ACC112 (cell line): ENCODE measurements at regions not wholly inside any gene's neighbourhood (a gene's known extent, or its start where the extent isn't known, plus 50 kb on each side); places are given as distances from the start of the nearest gene placed in this dataset.
"Not testable (repeated sequence)": the region's sequence is repeated elsewhere in the genome, so short reads cannot be mapped to it uniquely, and the experiment has no call there.

Source experiments
- H2AFZ ChIP-seq: fragments of 200-600 bp; sonication (generic); one replicate; pipeline ENCODE4 v1.6.0; 2017; ENCODE audit warnings: antibody characterized with exemption, low read length; ENCODE audit not compliant: unreplicated experiment
- H3K27ac ChIP-seq: fragments of 200-600 bp; sonication (generic); 2 replicates; pipeline ENCODE4 v1.5.1; 2014; ENCODE audit warnings: low read depth, mild to moderate bottlenecking, antibody characterized with exemption, low read length, moderate library complexity
- H3K27me3 ChIP-seq: fragments of 200-600 bp; sonication (generic); 2 replicates; pipeline ENCODE4 v1.6.1; 2014; ENCODE audit warnings: mild to moderate bottlenecking, antibody characterized with exemption, low read length, moderate library complexity, mixed read lengths; ENCODE audit not compliant: insufficient read depth
- H3K36me3 ChIP-seq: fragments of 200-600 bp; sonication (generic); 2 replicates; pipeline ENCODE4 v1.6.1; 2016; ENCODE audit warnings: mild to moderate bottlenecking, antibody characterized with exemption, low read length, moderate library complexity, mixed read lengths; ENCODE audit not compliant: insufficient read depth
- H3K4me1 ChIP-seq: fragments of 200-600 bp; sonication (generic); one replicate; pipeline ENCODE4 v1.6.1; 2016; ENCODE audit warnings: low read length, mixed read lengths; ENCODE audit not compliant: insufficient read depth, unreplicated experiment, control insufficient read depth
- H3K4me3 ChIP-seq: fragments of 200-600 bp; sonication (generic); 2 replicates; pipeline ENCODE4 v1.5.1; 2014; ENCODE audit warnings: mild to moderate bottlenecking, low read depth, low read length
- H3K79me2 ChIP-seq: fragments of 200-600 bp; sonication (generic); one replicate; pipeline ENCODE4 v1.6.0; 2016; ENCODE audit warnings: low read length; ENCODE audit not compliant: control insufficient read depth, unreplicated experiment, insufficient read depth

- H3K27me3 ChIP-seq: no peaks in the 10 kb centered on the region
- no peaks in the 10 kb centered on the region for H3K4me1 ChIP-seq
- no peak overlapping the region for H3K27ac ChIP-seq
- H3K36me3 ChIP-seq: no peaks in the 10 kb centered on the region
- H3K4me3 ChIP-seq: no peak overlapping the region
- H3K79me2 ChIP-seq: no peaks in the 10 kb centered on the region
- no peak overlapping the region for H2AFZ ChIP-seq
Measured at GRCh38 chr1:61028136-61028535, 54.2 kb upstream of the NFIA start.

- H3K4me3 ChIP-seq, H3K79me2 ChIP-seq, H3K27ac ChIP-seq, H2AFZ ChIP-seq, H3K4me1 ChIP-seq, H3K36me3 ChIP-seq: not testable (repeated sequence)
- H3K27me3 ChIP-seq: peaks cover 27% of the 10 kb centered on the region
Measured at GRCh38 chr1:61018068-61018467, 64.3 kb upstream of the NFIA start.

DNA sequence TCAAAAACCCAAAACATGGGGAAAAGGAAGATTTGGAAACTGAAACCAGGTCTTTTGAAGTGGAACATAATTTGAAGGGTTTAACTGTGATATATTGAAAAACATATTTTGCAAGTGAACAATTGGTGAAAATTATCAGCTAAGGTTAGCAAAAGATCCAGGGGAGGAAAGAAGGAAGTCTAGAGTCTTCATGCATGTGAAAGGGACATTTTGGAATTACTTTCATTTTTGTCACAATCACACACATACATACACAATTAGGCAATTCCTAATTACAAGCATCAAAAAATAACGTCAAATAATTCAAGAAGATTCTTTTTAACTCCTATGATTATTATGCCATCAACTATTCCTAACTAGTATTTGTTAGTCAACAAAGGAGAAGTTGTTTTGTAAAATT, 64.7 kb upstream of the NFIA start:
- no peak overlapping the region for H3K27ac ChIP-seq
- no peak overlapping the region for H3K4me3 ChIP-seq
- H3K36me3 ChIP-seq: no peaks in the 10 kb centered on the region
- peaks cover 28% of the 10 kb centered on the region for H3K27me3 ChIP-seq
- no peaks in the 10 kb centered on the region for H3K4me1 ChIP-seq
- H2AFZ ChIP-seq: no peak overlapping the region
- H3K79me2 ChIP-seq: no peaks in the 10 kb centered on the region

GRCh38 chr1:61013946-61014667, 68.3 kb upstream of the NFIA start:
- H3K27ac ChIP-seq: no peak overlapping the region
- no peaks in the 10 kb centered on the region for H3K36me3 ChIP-seq
- H3K27me3 ChIP-seq: peaks cover 30% of the 10 kb centered on the region
- H2AFZ ChIP-seq: no peak overlapping the region
- no peak overlapping the region for H3K4me3 ChIP-seq
- no peaks in the 10 kb centered on the region for H3K79me2 ChIP-seq
- no peaks in the 10 kb centered on the region for H3K4me1 ChIP-seq

DNA sequence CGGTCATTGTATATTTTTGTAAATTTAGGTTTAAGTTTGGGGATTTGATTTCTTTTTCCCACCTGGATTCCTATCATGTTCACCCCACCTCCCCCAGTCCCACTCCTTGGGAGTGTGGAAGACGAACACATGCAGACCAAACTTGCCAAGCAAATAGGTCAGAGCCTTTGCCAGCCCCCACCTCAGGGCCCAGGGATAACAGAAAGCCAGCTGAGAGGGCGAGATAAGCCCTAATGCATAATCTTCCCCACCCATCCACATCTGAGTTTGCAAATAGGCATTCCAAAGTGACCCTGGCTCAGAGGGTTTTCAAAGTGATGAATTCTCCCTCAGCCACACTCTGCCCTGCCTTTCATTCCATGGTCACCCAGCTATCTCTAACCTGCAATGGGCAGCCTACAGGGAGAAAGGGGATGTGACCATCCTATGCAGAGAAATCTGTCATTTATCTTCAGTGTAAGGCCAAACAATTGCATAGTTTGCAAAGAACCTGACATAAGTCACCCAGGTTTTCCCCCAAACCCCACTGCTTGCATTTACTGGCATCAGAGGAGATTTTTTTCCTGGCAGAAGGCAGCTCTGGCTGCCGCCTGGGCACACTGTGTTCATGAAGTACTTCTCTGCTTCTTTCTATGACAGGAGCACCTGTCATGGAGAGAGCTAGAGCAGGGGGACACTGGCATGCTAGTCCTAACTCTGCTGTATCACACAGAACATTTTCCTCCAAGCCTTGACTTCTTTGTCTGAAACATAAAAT, 69.0 kb upstream of the NFIA start:
- Histone ChIP-seq H2AFZ (no peak overlapping the region), H3K27ac (no peak overlapping the region), H3K27me3 (peaks cover 30% of the 10 kb centered on the region), H3K4me1 (no peaks in the 10 kb centered on the region), H3K4me3 (no peak overlapping the region), H3K79me2 (no peaks in the 10 kb centered on the region), H3K36me3 (no peaks in the 10 kb centered on the region)

DNA sequence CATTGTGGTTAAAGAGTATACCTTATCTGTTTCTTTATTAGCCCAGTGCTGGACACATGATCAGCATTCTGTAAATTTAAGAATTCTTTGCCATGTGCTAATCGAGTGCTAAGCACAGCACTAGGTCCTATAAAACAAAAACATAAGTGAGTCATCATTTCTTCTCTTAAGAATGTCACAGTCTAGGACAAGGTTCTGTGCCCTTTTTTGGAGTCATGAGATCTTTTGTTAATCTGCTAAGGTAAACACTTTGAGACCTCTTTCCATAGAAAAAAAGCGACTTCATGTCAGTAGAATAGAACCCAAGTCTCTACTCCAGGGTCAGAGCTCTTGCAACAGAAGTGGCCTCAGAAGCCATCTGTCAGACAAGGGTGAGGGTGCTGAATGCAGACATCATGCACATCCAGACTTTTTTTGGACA, 70.0 kb upstream of the NFIA start:
- Histone ChIP-seq H3K4me3 (no peak overlapping the region), H3K36me3 (no peaks in the 10 kb centered on the region), H3K4me1 (no peaks in the 10 kb centered on the region), H3K79me2 (no peaks in the 10 kb centered on the region), H2AFZ (no peak overlapping the region), H3K27ac (no peak overlapping the region), H3K27me3 (peaks cover 30% of the 10 kb centered on the region)

GRCh38 chr1:61011561-61012263, 70.6 kb upstream of the NFIA start:
- Histone ChIP-seq H3K36me3 (no peaks in the 10 kb centered on the region), H3K27me3 (peaks cover 24% of the 10 kb centered on the region), H2AFZ (no peak overlapping the region), H3K27ac (no peak overlapping the region), H3K4me3 (no peak overlapping the region), H3K4me1 (no peaks in the 10 kb centered on the region), H3K79me2 (no peaks in the 10 kb centered on the region)

- Histone ChIP-seq H3K4me3 (no peak overlapping the region), H3K27ac (no peak overlapping the region), H3K27me3 (peaks cover 22% of the 10 kb centered on the region), H3K4me1 (no peaks in the 10 kb centered on the region), H3K79me2 (no peaks in the 10 kb centered on the region), H3K36me3 (no peaks in the 10 kb centered on the region), H2AFZ (no peak overlapping the region)
Measured at GRCh38 chr1:61007534-61008364, 74.6 kb upstream of the NFIA start.

DNA sequence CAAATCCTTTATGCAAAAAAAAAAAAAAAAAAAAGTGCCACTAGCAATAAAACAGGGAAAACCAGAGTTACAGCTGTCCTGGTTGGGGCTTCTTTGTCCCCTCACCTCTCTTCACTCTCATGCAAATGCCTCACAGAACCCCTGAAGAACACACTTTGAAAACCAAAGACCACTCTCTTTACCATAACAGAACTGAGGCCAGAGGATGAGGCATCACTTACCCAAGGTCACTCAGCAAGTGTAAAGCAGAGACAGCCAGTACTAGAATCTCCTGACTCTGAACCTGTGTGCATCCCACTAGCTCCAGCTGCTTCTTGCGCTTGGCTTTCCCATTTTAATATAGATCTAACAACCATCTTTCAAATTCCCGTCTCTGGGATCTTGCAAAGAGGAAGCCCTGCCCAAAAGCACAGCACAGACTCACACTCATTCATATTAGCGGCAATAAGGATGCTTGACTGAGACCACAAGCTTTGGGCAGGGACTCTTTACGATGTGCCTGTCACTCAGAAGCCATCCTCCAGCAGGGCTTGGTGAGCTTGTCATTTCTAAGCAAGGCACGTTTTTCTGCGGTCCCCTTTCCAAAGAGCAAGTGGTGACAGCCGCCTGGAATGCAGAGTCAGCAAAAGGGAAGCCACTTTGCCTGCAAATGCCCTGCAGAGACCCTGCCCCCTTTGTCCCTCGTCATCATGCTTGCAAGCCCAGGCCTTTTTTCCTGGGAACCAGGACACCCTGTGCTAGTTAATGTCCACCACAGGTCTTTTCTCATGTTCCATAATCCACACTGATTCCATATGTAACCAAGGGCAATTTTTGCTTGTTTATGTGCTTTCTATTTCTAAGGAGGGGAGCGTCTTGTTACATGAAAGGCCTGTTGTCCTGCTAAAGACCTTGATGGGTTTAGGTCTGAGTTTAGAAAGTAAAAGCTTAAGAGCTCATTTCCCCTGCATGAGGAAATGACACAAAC, 76.5 kb upstream of the NFIA start:
- Histone ChIP-seq H3K79me2 (no peaks in the 10 kb centered on the region), H3K4me1 (no peaks in the 10 kb centered on the region), H2AFZ (no peak overlapping the region), H3K4me3 (no peak overlapping the region), H3K27me3 (peaks cover 25% of the 10 kb centered on the region), H3K27ac (no peak overlapping the region), H3K36me3 (no peaks in the 10 kb centered on the region)
